ENCODE measurements at regions not wholly inside any gene's neighbourhood (a gene's known extent, or its start where the extent isn't known, plus 50 kb on each side); places are given as distances from the start of the nearest gene placed in this dataset.
"Not testable (repeated sequence)": the region's sequence is repeated elsewhere in the genome, so short reads cannot be mapped to it uniquely, and the experiment has no call there.

- TF ChIP-seq CTCF (IDR thresholded peaks at IDR 0.05; ENCODE audit: insufficient read depth, low read length, poor library complexity, severe bottlenecking): no peak
- H3K36me3 ChIP-seq (ENCODE audit: control insufficient read depth, insufficient read depth, low read length): no peaks in the 10 kb centered on the region
- H3K27me3 ChIP-seq (replicated peaks; ENCODE audit: control insufficient read depth, insufficient read depth, low read length): no peaks in the 10 kb centered on the region
- no peak for DNase-seq (ENCODE audit: extremely low read depth, insufficient read length)
- H3K4me3 ChIP-seq (replicated peaks; ENCODE audit: low read depth, low read length): no peak overlapping the region
Observed at GRCh38 chr20:6698056-6698455, 69.4 kb upstream of the BMP2 start.

DNA sequence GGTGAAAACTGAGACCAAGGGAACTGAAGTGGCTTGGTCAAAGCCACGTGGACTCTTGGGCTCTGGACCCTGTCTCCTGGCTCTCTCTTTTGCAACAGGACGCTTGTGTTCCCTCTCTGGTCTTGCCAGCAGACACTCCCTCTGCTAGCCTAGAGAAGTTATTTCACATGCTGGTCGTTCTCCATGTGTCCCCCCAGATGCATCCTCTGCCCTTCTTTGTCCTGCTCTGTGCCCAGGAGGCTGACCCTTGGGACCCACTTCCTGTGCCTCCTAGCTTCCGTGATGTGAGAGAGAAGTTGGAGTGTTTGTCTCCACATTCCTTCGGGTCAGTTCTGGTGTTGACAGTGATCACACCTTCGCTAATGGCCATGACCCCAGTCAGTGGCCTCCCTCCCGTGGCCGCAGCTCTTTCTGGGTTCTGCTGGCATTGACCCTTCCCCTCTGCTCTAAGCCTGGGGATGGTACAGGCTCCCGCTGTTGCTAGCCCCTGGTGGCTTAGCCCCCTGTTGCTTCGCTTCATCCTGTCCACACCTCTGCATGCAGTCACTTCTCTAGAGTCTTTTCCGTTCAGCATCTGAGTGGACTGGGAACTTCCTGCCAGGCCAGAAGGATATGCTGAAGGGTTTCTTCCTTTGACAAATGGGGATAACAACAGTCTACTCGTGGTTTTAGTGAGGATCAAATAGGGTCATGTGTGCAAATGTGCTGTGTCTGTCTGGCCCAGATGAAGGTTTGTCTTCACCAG, 70.1 kb upstream of the BMP2 start:
- no peaks in the 10 kb centered on the region for H3K27me3 ChIP-seq (replicated peaks; ENCODE audit: control insufficient read depth, insufficient read depth, low read length)
- DNase-seq (ENCODE audit: extremely low read depth, insufficient read length): no peak
- no peak overlapping the region for H3K4me3 ChIP-seq (replicated peaks; ENCODE audit: low read depth, low read length)
- no peaks in the 10 kb centered on the region for H3K36me3 ChIP-seq (ENCODE audit: control insufficient read depth, insufficient read depth, low read length)
- TF ChIP-seq CTCF (IDR thresholded peaks at IDR 0.05; ENCODE audit: insufficient read depth, low read length, poor library complexity, severe bottlenecking): no peak

DNA sequence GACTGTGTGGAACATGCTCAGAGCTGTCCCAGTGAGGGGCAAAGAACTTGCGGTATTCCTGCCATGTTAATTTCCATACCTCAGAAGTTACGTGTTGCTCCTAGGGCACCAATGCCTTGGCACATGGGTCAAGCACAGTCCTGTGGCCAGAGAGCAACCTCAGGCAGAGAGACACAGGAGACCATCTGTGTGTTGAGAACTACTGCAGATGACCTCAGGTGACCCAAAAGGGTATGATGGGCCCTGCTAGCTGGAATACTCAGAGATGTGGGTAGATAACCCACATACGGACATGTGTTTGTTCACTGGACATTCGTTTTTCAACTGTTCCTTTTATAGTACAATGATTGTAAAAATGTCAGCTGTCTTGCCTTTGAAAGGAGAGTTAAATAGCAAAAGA, 71.5 kb upstream of the BMP2 start:
- no peak for DNase-seq (ENCODE audit: extremely low read depth, insufficient read length)
- Histone ChIP-seq H3K36me3 (ENCODE audit: control insufficient read depth, insufficient read depth, low read length) (no peaks in the 10 kb centered on the region), H3K4me3 (replicated peaks; ENCODE audit: low read depth, low read length) (no peak overlapping the region), H3K27me3 (replicated peaks; ENCODE audit: control insufficient read depth, insufficient read depth, low read length) (no peaks in the 10 kb centered on the region)
- TF ChIP-seq CTCF (IDR thresholded peaks at IDR 0.05; ENCODE audit: insufficient read depth, low read length, poor library complexity, severe bottlenecking): no peak

- H3K36me3 ChIP-seq (ENCODE audit: control insufficient read depth, insufficient read depth, low read length); H3K27me3 ChIP-seq (replicated peaks; ENCODE audit: control insufficient read depth, insufficient read depth, low read length); H3K4me3 ChIP-seq (replicated peaks; ENCODE audit: low read depth, low read length); DNase-seq (ENCODE audit: extremely low read depth, insufficient read length): not testable (repeated sequence)
Observed at GRCh38 chr20:6693808-6694198, 73.7 kb upstream of the BMP2 start.

DNA sequence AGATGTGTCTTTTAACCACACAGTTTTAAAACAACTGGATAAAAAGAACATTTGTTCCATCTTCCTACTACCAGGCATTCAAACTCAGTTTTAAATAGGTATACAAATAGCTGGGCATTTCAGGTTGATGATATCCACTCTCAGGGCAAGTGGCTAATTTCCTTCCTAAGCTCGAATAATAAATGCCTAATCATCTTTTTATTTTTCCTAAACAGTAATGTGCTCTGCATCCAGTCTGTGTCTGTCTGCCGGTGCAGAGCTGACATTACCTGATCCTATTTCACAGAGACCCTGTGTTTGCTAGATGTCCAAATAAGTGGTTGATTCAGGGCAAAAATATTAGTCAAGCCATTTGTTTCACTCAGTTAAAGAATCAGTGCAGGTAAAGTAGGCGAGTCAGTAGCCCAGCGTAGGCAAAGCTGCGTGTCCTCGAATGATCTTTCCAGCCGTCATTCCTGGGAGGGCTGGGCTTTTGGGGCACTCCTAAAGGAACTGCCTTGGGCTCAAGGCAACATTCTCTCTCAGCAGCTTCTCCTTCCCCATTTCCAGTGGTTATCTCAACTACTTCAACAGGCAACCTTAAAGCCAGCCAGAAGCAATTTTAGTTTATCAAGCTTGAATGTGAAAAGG, 74.2 kb upstream of the BMP2 start:
- Histone ChIP-seq H3K4me3 (replicated peaks; ENCODE audit: low read depth, low read length) (no peak overlapping the region), H3K27me3 (replicated peaks; ENCODE audit: control insufficient read depth, insufficient read depth, low read length) (no peaks in the 10 kb centered on the region), H3K36me3 (ENCODE audit: control insufficient read depth, insufficient read depth, low read length) (no peaks in the 10 kb centered on the region)
- no peak for DNase-seq (ENCODE audit: extremely low read depth, insufficient read length)
- no peak for TF ChIP-seq CTCF (IDR thresholded peaks at IDR 0.05; ENCODE audit: insufficient read depth, low read length, poor library complexity, severe bottlenecking)

DNA sequence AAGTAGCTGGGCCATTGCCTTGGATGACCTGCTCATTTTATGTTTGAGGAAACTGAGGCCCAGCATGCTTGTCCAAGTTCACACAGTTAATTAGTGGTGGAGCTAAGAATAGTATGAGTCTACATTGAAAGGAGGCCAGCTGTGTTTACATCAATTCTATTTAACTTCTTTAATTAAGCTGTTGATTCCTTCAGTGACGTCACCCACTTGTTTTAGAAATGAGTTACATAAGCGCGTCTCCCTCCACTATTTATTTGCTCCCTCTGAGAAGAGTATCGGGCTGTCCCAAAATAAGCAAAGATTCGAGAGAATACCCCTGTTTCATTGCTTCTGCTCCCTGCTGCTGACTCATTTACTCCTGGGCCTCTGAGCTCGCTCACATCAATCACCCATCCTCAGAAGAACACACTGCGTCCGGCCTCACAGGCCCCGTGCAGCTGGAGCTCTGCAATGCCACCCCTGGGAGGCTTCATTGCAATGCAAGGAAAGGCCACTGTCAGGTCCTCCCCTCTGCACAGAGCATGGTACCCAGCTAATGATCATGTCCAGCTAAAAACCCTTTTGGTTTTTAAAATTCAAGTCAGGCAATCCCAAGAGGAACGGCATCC, 74.8 kb upstream of the BMP2 start:
- no peak overlapping the region for H3K4me3 ChIP-seq (replicated peaks; ENCODE audit: low read depth, low read length)
- no peaks in the 10 kb centered on the region for H3K36me3 ChIP-seq (ENCODE audit: control insufficient read depth, insufficient read depth, low read length)
- H3K27me3 ChIP-seq (replicated peaks; ENCODE audit: control insufficient read depth, insufficient read depth, low read length): no peaks in the 10 kb centered on the region
- no peak for TF ChIP-seq CTCF (IDR thresholded peaks at IDR 0.05; ENCODE audit: insufficient read depth, low read length, poor library complexity, severe bottlenecking)
- DNase-seq (ENCODE audit: extremely low read depth, insufficient read length): no peak

All from GM06990 (cell line).